Jurkat, Clone E6-1 (cell line): ENCODE measurements at regions not wholly inside any gene's neighbourhood (a gene's known extent, or its start where the extent isn't known, plus 50 kb on each side); places are given as distances from the start of the nearest gene placed in this dataset.

ENCODE experiments used
- DNase-seq: peaks from one replicate; pipeline ENCODE4 v3.0.0-alpha.2; 2011; ENCODE audit warnings: low read depth, low spot score
- H3K4me3 ChIP-seq: 2 replicates; pipeline ENCODE4 v1.5.1; 2011; ENCODE audit warnings: mild to moderate bottlenecking, low read length, control low read depth, moderate library complexity

DNA sequence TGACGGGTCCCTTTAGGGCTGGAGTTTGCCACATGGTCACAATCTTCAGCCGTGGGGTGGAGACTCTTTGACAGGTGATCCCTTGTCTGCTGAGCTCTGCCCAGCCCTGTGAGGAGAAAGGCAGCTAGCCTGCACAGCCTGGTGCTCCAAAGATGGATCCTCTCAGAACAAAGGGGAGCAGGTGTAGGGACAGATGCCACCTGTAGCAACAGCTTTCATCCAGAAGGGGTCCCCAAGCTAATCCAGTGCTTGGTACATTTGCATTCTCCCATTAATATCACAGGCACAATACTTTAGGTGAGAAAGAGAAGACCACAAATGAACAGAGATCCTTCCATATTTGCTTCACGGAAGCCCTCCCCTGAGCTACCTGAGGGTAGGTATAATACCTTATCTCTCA is 93.2 kb downstream of the CCDC185 start:
- DNase-seq = peak; percentile 6
- no peak overlapping the region for H3K4me3 ChIP-seq

DNA sequence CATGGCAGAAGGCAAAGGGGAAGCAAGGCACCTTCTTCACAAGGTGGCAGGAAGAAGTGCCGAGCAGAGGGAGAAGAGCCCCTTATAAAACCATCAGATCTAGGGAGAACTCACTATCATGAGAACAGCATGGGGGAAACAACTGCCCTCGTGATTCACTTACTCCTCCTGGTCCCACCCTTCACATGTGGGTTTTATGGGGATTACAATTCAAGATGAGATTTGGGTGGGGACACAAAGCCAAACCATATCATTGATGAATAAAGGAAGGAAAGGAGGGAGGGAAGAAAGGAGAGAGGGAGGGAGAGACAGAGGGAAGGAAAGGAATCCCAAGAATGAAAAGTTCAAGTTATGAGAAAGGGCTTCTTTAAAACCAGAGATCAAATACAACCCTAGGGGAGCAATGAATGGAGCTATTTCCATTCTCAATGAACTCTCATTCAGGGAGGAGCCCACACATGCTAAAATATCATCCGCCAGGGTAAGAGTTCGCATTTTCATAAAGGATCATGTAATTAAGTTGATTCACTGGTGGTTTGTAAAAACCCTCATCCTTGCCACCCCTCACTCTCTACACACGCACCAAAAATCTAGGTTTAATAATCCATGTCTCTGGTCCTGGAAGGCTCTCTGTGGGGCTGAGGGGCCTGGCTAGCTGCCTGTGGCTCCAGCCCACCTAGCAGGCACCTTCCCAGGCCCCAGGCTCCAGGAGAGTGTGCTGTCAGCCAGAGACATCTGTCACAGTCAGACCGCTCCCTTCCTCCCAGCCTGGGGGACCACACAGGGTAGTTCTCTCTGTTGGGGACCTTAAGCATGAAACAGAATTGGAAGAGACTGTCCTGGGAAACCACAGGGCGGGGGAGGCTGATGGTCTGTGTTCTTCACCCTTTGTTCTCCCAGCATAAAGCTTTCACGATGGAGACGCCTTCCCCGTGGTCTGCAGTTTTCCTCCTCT is 94.0 kb downstream of the CCDC185 start:
- DNase-seq = no peak
- H3K4me3 ChIP-seq = no peak overlapping the region

DNA sequence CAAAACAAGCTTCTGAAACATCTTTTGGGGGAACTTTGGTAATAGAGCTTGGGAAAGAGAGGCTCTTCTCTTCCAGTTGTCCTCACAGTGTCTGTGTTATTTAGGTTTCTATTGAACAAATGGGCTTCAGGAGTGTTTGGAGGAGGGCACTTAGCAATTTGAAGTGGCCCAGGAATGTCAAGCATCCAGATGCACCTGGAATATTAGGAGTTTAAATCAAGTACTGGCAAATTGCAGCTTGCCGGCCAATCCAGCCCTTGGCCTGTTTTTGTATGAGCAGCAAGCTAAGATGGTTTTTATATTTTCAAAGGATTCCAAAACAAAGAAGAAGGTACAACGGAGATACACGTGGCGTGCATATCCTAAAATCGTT is 94.7 kb downstream of the CCDC185 start:
- H3K4me3 ChIP-seq = no peak overlapping the region
- no peak for DNase-seq

DNA sequence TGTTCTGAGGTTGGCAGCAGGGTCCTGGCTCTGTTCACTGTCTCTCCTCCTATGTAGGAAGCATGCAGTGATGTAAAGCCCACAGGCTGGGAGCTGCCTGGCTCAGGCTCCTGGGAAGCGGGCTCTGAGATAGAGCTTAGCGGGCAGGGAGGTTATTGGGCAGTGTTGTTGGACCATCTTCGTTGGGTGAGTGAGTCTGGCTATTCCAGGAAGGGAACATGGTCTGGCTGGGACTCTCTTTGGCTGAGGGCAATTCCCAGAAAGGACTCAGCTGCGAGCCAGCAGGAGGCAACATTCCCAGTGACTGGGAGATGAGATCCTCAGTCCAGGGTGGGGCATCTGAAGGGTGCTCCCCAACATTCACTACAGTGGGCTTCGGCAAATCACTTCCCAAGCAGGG is 96.2 kb downstream of the CCDC185 start:
- no peak overlapping the region for H3K4me3 ChIP-seq
- no peak for DNase-seq

DNA sequence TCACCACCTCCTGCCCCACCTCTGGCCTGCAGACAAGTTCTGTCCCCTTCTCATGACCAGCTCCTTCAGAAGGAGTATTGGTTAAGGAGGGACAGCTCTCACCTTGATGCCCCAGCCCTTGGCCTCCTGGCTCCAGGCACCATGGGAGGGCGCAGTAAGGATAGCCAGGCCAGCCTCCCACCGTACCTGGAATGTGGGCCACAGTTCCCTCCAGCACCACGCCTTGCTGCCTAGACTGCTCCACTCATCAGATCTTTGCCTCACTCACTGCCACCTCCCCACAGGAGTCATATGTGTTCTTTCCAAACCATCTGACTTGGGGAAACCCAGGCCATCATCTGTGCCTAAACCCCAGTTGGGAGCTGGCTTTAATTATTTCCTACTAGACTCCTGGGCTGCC is 97.0 kb downstream of the CCDC185 start:
- H3K4me3 ChIP-seq = no peak overlapping the region

More for the DNA sequence above, 97.0 kb downstream of the CCDC185 start:
- DNase-seq = no peak
